GM12873 (cell line): ENCODE measurements at regions not wholly inside any gene's neighbourhood (a gene's known extent, or its start where the extent isn't known, plus 50 kb on each side); places are given as distances from the start of the nearest gene placed in this dataset.

Source experiments
- CTCF ChIP-seq: IDR thresholded peaks from 2 replicates; pipeline ENCODE4 v1.5.1; 2012; ENCODE audit warnings: low read depth, mild to moderate bottlenecking, moderate library complexity, low read length, control low read depth; ENCODE audit not compliant: insufficient read depth; ENCODE audit errors: missing control alignments

- TF ChIP-seq CTCF = no peak
Measured at GRCh38 chr6:6412700-6413099, 92.2 kb upstream of the F13A1 start.

- no peak for TF ChIP-seq CTCF
Measured at GRCh38 chr6:6414931-6415330, 94.5 kb upstream of the F13A1 start.

GRCh38 chr6:6417475-6417874 lies 97.0 kb upstream of the F13A1 start:
- no peak for TF ChIP-seq CTCF

- TF ChIP-seq CTCF = no peak
Measured at GRCh38 chr6:6418421-6418820, 98.0 kb upstream of the F13A1 start.

GRCh38 chr6:6420107-6420506 lies 99.6 kb upstream of the F13A1 start:
- no peak for TF ChIP-seq CTCF

GRCh38 chr6:6434151-6434550 lies 113.7 kb upstream of the F13A1 start:
- TF ChIP-seq CTCF = no peak

- no peak for TF ChIP-seq CTCF
Measured at GRCh38 chr6:6434723-6435122, 114.3 kb upstream of the F13A1 start.
